GM13977 (cell line): ENCODE measurements at regions not wholly inside any gene's neighbourhood (a gene's known extent, or its start where the extent isn't known, plus 50 kb on each side); places are given as distances from the start of the nearest gene placed in this dataset.

ENCODE experiments used
- DNase-seq: peaks from one replicate; pipeline ENCODE4 v3.0.0; 2012; ENCODE audit warnings: low spot score
- in situ Hi-C: fragments of 300-500 bp; cut with MboI; formaldehyde crosslinking; loops from one replicate; pipeline ENCODE4 v1.12.0; 2022; ENCODE audit warnings: low sequenced_read_pairs, low pct_unique_long_range_greater_than_20kb, mixed read lengths, inconsistent platforms; ENCODE audit not compliant: unreplicated experiment
- TF ChIP-seq, protein P1 (sequence below): IDR thresholded peaks from 2 replicates; pipeline ENCODE4 v1.5.1; 2012; ENCODE audit warnings: mild to moderate bottlenecking, control low read depth; ENCODE audit not compliant: insufficient read depth; ENCODE audit errors: extremely low read depth, missing control alignments

DNA sequence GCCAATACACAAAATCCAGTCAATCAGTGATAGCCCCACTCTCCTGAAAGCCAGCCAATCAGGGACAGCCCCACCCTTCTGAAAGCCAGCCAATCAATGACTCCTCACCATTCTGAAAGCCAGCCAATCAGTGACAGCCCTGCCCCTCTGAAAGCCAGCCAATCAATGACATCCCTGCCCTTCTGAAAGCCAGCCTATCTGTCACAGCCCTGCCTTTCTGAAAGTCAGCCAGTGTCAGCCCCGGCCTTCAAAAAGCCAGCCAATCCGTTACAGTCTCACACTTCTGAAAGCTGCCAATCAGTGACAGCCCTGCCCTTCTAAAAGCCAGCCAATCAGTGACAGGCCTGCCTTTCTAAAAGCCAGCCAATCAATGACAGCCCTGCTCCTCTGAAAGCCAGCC lies 95.9 kb upstream of the HDAC4 start:
- no peak for DNase-seq
- in situ Hi-C loops: no loop called here

DNA sequence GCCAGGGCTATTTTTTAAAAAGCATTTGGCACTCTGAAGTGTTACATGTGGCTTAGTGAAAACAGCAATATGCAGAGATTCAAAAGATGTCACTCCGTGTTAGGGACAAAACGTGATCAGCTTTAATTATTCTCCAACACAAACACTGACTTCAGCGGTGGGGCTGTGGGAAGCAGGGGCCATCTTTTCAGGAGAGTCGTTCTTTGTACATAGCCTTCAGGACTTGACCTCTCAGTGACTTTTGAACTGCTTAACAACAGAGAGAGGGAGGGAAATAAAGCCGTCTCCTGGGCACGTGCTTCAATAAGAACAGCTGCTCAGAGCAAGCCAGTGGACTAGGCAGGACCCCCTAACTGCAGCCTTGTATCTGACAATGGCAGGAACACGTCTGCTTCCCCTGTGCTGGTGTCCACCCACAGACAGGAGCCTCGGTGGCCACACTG lies 95.0 kb upstream of the HDAC4 start:
- TF ChIP-seq, protein P1, sequence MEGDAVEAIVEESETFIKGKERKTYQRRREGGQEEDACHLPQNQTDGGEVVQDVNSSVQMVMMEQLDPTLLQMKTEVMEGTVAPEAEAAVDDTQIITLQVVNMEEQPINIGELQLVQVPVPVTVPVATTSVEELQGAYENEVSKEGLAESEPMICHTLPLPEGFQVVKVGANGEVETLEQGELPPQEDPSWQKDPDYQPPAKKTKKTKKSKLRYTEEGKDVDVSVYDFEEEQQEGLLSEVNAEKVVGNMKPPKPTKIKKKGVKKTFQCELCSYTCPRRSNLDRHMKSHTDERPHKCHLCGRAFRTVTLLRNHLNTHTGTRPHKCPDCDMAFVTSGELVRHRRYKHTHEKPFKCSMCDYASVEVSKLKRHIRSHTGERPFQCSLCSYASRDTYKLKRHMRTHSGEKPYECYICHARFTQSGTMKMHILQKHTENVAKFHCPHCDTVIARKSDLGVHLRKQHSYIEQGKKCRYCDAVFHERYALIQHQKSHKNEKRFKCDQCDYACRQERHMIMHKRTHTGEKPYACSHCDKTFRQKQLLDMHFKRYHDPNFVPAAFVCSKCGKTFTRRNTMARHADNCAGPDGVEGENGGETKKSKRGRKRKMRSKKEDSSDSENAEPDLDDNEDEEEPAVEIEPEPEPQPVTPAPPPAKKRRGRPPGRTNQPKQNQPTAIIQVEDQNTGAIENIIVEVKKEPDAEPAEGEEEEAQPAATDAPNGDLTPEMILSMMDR: no peak
- no peak for DNase-seq
- in situ Hi-C loops: no loop called here

More for the DNA sequence above, 95.9 kb upstream of the HDAC4 start:
- TF ChIP-seq, protein P1: no peak

GRCh38 chr2:239495175-239495574 lies 94.4 kb upstream of the HDAC4 start:
- in situ Hi-C loops: no loop called here
- TF ChIP-seq, protein P1: no peak
- DNase-seq: no peak

GRCh38 chr2:239494578-239494977 lies 93.8 kb upstream of the HDAC4 start:
- no peak for DNase-seq
- TF ChIP-seq, protein P1: no peak
- in situ Hi-C loops: no loop called here

DNA sequence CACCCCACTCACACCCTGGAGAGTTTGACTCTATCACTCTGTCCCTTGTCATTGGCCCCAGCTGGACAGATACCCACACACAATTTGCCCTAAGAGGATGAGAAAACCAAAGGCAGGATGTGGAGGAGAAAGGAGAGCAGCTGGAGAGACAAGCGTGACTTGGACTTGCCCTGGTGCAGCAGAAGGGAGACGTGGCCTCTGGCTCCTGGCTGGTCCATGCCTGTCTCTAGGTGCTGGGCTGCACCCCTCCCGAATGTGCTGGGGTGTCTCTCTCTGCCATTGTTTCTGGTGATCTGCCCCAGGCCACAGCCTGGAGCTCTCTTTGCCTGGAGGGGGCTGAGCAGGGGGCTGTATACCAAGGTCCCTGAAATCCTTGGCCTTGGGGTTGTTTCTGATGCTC lies 88.7 kb upstream of the HDAC4 start:
- in situ Hi-C loops: no loop called here
- TF ChIP-seq, protein P1: no peak
- DNase-seq: no peak

GRCh38 chr2:239488125-239488524 lies 87.3 kb upstream of the HDAC4 start:
- TF ChIP-seq, protein P1: no peak
- no peak for DNase-seq
- in situ Hi-C loops: no loop called here

DNA sequence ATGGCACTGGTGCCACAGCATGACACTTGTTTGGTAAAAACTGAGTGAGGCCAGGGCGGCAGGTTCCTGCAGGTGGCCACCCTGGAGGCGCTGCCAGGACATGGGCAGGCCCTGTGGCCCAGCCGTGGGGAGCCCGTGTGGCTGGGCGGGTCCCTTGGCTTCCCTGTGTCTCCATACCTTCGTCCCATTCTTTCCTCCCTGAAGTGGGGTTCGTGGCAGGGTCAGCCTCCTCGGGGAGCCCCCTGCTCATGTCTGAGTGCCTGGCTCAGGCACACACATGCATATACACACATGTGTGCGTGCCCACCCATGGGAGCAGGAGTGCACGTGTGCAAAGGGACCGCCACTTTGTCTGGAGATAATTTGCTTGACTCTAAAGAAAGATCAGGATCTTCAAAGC lies 86.5 kb upstream of the HDAC4 start:
- DNase-seq: no peak
- TF ChIP-seq, protein P1: no peak
- in situ Hi-C loops: no loop called here
